Endothelial cell (in vitro differentiated cells): ENCODE measurements at regions not wholly inside any gene's neighbourhood (a gene's known extent, or its start where the extent isn't known, plus 50 kb on each side); places are given as distances from the start of the nearest gene placed in this dataset.

ENCODE experiments used
- DNase-seq: peaks from one replicate; pipeline ENCODE4 v3.0.0; 2021; ENCODE audit warnings: low spot score
- H3K27ac Mint-ChIP-seq: one replicate; pipeline ENCODE4 v1.8.0; 2021; ENCODE audit warnings: mixed read lengths, inconsistent platforms; ENCODE audit not compliant: unreplicated experiment
- H3K27me3 Mint-ChIP-seq: one replicate; pipeline ENCODE4 v1.8.0; 2021; ENCODE audit warnings: mild to moderate bottlenecking, moderate library complexity, mixed read lengths, inconsistent platforms; ENCODE audit not compliant: unreplicated experiment
- H3K36me3 Mint-ChIP-seq: one replicate; pipeline ENCODE4 v1.8.0; 2021; ENCODE audit warnings: mild to moderate bottlenecking, low read depth, mixed read lengths, inconsistent platforms; ENCODE audit not compliant: unreplicated experiment
- H3K4me1 Mint-ChIP-seq: one replicate; pipeline ENCODE4 v1.8.0; 2021; ENCODE audit warnings: mild to moderate bottlenecking, mixed read lengths, inconsistent platforms; ENCODE audit not compliant: unreplicated experiment
- H3K4me3 Mint-ChIP-seq: one replicate; pipeline ENCODE4 v1.8.0; 2021; ENCODE audit warnings: mild to moderate bottlenecking, mixed read lengths, inconsistent platforms; ENCODE audit not compliant: unreplicated experiment
- H3K9me3 Mint-ChIP-seq: one replicate; pipeline ENCODE4 v1.8.0; 2021; ENCODE audit warnings: mixed read lengths, inconsistent platforms; ENCODE audit not compliant: unreplicated experiment
- CTCF ChIP-seq: fragments of 200-600 bp; sonication (generic); IDR thresholded peaks from one replicate; pipeline ENCODE4 v1.5.0; 2021; ENCODE audit warnings: antibody characterized with exemption; ENCODE audit not compliant: unreplicated experiment

DNA sequence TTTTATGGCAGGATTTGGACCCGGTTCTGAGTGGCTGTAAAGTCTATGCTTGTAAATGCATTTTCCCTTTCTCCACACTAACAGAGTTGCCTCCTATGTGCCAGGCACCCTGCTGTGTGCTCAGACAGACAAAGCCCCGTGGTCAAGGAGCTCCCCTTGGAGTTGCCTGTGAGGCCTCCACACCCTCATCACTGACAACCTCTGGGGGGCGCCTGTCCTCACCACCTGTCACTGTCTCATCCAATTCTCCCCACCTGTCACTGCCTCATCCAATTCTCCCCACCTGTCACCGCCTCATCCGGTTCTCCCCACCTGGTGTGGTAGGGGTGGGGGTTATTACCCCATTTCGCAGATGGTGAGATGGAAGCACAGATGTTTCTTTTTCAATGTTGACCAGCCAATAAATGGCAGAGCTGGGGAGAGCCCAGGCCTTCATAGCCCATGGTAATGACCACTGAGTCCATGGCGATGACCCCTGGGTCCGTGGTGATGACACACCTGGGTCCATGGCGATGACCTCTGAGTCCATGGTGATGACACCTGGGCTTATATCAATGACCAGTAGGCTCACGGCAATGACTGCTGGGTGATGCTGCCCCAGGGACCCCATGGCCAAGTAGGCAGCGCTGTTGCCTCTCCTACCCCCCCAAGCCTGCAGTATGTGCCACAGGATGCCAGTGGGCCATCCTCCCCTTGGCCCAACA is 150.1 kb downstream of the IRF8 start:
- TF ChIP-seq CTCF = no peak
- Mint-ChIP-seq H3K4me3 (no peak overlapping the region), H3K27ac (no peak overlapping the region), H3K4me1 (peaks cover 31% of the 10 kb centered on the region), H3K36me3 (no peaks in the 10 kb centered on the region), H3K27me3 (peaks cover 14% of the 10 kb centered on the region), H3K9me3 (no peaks in the 10 kb centered on the region)
- no peak for DNase-seq

DNA sequence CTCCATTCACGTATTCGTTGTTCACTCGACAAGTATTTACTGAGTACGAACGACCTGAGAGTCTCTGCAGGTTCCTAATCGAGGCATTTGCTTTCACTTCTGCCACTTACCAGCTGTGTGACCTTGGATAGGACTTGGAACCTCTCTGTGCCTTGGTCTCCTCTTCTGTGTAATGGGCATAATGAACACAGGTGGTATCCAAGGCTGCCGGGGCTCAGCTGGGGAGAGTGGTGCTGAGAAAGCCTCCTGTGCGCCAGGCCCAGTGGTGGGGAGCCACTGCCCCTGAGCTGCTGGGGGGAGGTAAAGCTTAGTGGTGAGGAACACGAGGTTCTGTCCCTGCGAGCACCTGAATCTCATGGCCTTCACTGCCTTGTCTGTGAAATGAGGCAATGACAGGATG is 150.7 kb downstream of the IRF8 start:
- peaks cover 11% of the 10 kb centered on the region for H3K27me3 Mint-ChIP-seq
- no peaks in the 10 kb centered on the region for H3K36me3 Mint-ChIP-seq
- no peak overlapping the region for H3K27ac Mint-ChIP-seq
- no peak overlapping the region for H3K4me3 Mint-ChIP-seq
- H3K9me3 Mint-ChIP-seq = no peaks in the 10 kb centered on the region
- H3K4me1 Mint-ChIP-seq = peaks cover 31% of the 10 kb centered on the region
- no peak for DNase-seq
- TF ChIP-seq CTCF = no peak

GRCh38 chr16:86050111-86050510 is 151.1 kb downstream of the IRF8 start:
- no peak for TF ChIP-seq CTCF
- no peaks in the 10 kb centered on the region for H3K9me3 Mint-ChIP-seq
- H3K27me3 Mint-ChIP-seq = peaks cover 11% of the 10 kb centered on the region
- no peak for DNase-seq
- peaks cover 31% of the 10 kb centered on the region for H3K4me1 Mint-ChIP-seq
- H3K27ac Mint-ChIP-seq = no peak overlapping the region
- no peak overlapping the region for H3K4me3 Mint-ChIP-seq
- H3K36me3 Mint-ChIP-seq = no peaks in the 10 kb centered on the region

DNA sequence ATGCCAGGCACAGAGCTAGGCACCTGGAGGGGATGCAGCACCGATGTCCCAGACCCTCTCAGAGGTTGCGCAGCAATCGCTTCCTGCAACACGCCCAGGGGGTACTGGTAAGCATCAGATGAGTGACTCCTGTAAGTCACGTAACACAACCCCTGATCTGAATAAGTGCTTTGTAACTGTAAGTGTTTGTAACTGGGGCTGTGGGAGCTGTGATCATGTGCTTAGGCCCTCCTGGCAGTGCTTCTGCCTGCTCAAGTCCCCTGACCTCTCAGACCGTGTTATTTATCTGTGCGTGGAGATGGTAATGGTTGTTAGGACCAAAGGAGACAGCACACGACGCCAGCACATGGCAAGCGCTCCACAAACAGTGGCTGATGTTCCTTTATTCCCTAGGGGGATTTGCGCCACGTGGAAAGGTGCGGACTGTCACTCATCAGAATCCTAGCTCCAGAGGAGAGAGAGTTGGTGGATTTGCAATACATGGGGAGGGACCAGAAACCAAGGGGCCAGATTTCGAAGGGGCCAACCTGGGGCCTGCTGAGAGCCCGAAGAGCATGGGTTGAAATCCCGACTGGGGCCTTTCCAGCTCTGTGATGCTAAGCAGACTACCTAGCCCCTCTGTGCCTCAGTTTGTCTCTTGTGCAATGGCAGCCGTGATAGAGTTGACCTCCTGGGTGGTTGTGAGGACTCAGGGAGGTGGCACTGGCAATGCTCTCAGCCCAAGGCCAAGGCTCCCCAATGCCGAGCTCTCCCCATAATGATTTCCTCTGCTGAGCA is 151.8 kb downstream of the IRF8 start:
- no peak overlapping the region for H3K4me3 Mint-ChIP-seq
- H3K27me3 Mint-ChIP-seq = peaks cover 11% of the 10 kb centered on the region
- no peaks in the 10 kb centered on the region for H3K36me3 Mint-ChIP-seq
- TF ChIP-seq CTCF = no peak
- H3K27ac Mint-ChIP-seq = no peak overlapping the region
- no peaks in the 10 kb centered on the region for H3K9me3 Mint-ChIP-seq
- DNase-seq = no peak
- H3K4me1 Mint-ChIP-seq = peaks cover 31% of the 10 kb centered on the region
